HPDE6-E6E7 (cell line): ENCODE measurements at regions not wholly inside any gene's neighbourhood (a gene's known extent, or its start where the extent isn't known, plus 50 kb on each side); places are given as distances from the start of the nearest gene placed in this dataset.
"Not testable (repeated sequence)": the region's sequence is repeated elsewhere in the genome, so short reads cannot be mapped to it uniquely, and the experiment has no call there.

ENCODE experiments used
- DNase-seq: peaks from one replicate; pipeline ENCODE4 v3.0.0; 2011; ENCODE audit warnings: missing footprints; ENCODE audit errors: extremely low spot score

GRCh38 chr9:75282047-75282446 is 193.7 kb downstream of the OSTF1 start:
- no peak for DNase-seq

GRCh38 chr9:75289332-75289731 is 201.0 kb downstream of the OSTF1 start:
- DNase-seq = no peak

- no peak for DNase-seq
These were observed 211.0 kb downstream of the OSTF1 start for GRCh38 chr9:75299324-75299723.

GRCh38 chr9:75333624-75334023 is 245.3 kb downstream of the OSTF1 start:
- DNase-seq = no peak

GRCh38 chr9:75358846-75359245 is 270.5 kb downstream of the OSTF1 start:
- DNase-seq = no peak

GRCh38 chr9:75359638-75360037 is 271.3 kb downstream of the OSTF1 start:
- DNase-seq = no peak

GRCh38 chr9:75360252-75360651 is 271.9 kb downstream of the OSTF1 start:
- DNase-seq = no peak

- not testable (repeated sequence) for DNase-seq
These were observed 274.1 kb downstream of the OSTF1 start for GRCh38 chr9:75362446-75362845.

- DNase-seq = no peak
These were observed 276.9 kb downstream of the OSTF1 start for GRCh38 chr9:75365196-75365595.

GRCh38 chr9:75369989-75370388 is 281.7 kb downstream of the OSTF1 start:
- DNase-seq = no peak

GRCh38 chr9:75372499-75373268 is 284.4 kb downstream of the OSTF1 start:
- no peak for DNase-seq

- DNase-seq = no peak
These were observed 288.5 kb downstream of the OSTF1 start for GRCh38 chr9:75376680-75377254.

GRCh38 chr9:75378036-75378435 is 289.7 kb downstream of the OSTF1 start:
- no peak for DNase-seq

- no peak for DNase-seq
These were observed 290.6 kb downstream of the OSTF1 start for GRCh38 chr9:75378926-75379325.

- no peak for DNase-seq
These were observed 293.8 kb downstream of the OSTF1 start for GRCh38 chr9:75382126-75382525.

- DNase-seq = not testable (repeated sequence)
These were observed 295.2 kb downstream of the OSTF1 start for GRCh38 chr9:75383420-75384034.

- DNase-seq = no peak
These were observed 296.9 kb downstream of the OSTF1 start for GRCh38 chr9:75385236-75385635.

- no peak for DNase-seq
These were observed 300.8 kb downstream of the OSTF1 start for GRCh38 chr9:75389101-75389500.

- DNase-seq = no peak
These were observed 302.6 kb downstream of the OSTF1 start for GRCh38 chr9:75390951-75391350.

- no peak for DNase-seq
These were observed 303.2 kb downstream of the OSTF1 start for GRCh38 chr9:75391497-75391896.

GRCh38 chr9:75395336-75395735 is 307.0 kb downstream of the OSTF1 start:
- DNase-seq = no peak

GRCh38 chr9:75397836-75398235 is 309.5 kb downstream of the OSTF1 start:
- DNase-seq = no peak

- DNase-seq = no peak
These were observed 320.1 kb downstream of the OSTF1 start for GRCh38 chr9:75408391-75408790.
